HepG2 (cell line): ENCODE measurements at regions not wholly inside any gene's neighbourhood (a gene's known extent, or its start where the extent isn't known, plus 50 kb on each side); places are given as distances from the start of the nearest gene placed in this dataset.

Experiments
- ATM ChIP-seq: fragments of 450-650 bp; IDR thresholded peaks from 2 replicates; pipeline ENCODE4 v1.7.1; 2017; ENCODE audit warnings: mild to moderate bottlenecking, borderline replicate concordance
- CC2D1A ChIP-seq: sonication (generic); formaldehyde crosslinking; IDR thresholded peaks from 2 replicates; pipeline ENCODE4 v1.8.1; 2023; ENCODE audit warnings: mild to moderate bottlenecking, missing genetic modification reagents
- ELF4 ChIP-seq: sonication (generic); formaldehyde crosslinking; IDR thresholded peaks from 2 replicates; pipeline ENCODE4 v1.5.0; 2020; ENCODE audit warnings: missing genetic modification reagents, mild to moderate bottlenecking, moderate library complexity, borderline replicate concordance
- ETV5 ChIP-seq: IDR thresholded peaks from 2 replicates; pipeline ENCODE4 v1.6.1; 2018; ENCODE audit warnings: missing biosample characterization, missing genetic modification reagents, inconsistent platforms, borderline replicate concordance
- GLI4 ChIP-seq: sonication (generic); formaldehyde crosslinking; IDR thresholded peaks from 2 replicates; pipeline ENCODE4 v1.5.1; 2020; ENCODE audit warnings: missing genetic modification reagents, mild to moderate bottlenecking, moderate library complexity, borderline replicate concordance
- KDM5A ChIP-seq: fragments of 200-600 bp; sonication (generic); IDR thresholded peaks from 2 replicates; pipeline ENCODE4 v1.7.0; 2018; ENCODE audit warnings: antibody characterized with exemption, mild to moderate bottlenecking, low read length, borderline replicate concordance
- NAIF1 ChIP-seq: sonication (generic); formaldehyde crosslinking; IDR thresholded peaks from 2 replicates; pipeline ENCODE4 v1.5.0; 2020; ENCODE audit warnings: mild to moderate bottlenecking, missing genetic modification reagents, borderline replicate concordance
- TFE3 ChIP-seq: IDR thresholded peaks from 2 replicates; pipeline ENCODE4 v1.6.1; 2016
- ZBTB40 ChIP-seq, 2 experiments: fragments of 450-650 bp in 1 of 2; sonication (generic) in 1 of 2; formaldehyde crosslinking in 1 of 2; IDR thresholded peaks; 2 replicates each; pipeline versions ENCODE4 v1.6.1 to v1.8.0; 2016 to 2022; ENCODE audit warnings: antibody characterized with exemption in 1 of 2, mild to moderate bottlenecking in 1 of 2, missing genetic modification reagents in 1 of 2
- ZNF576 ChIP-seq: sonication (generic); formaldehyde crosslinking; IDR thresholded peaks from 2 replicates; pipeline ENCODE4 v1.4.0; 2020; ENCODE audit warnings: mild to moderate bottlenecking, missing genetic modification reagents
- ZNF747 ChIP-seq: sonication (generic); formaldehyde crosslinking; IDR thresholded peaks from 2 replicates; pipeline ENCODE4 v1.8.1; 2023; ENCODE audit warnings: missing genetic modification reagents, mild to moderate bottlenecking, borderline replicate concordance
- TF ChIP-seq, protein P1 (sequence below): sonication (generic); formaldehyde crosslinking; IDR thresholded peaks from 2 replicates; pipeline ENCODE4 v1.4.0; 2020; ENCODE audit warnings: mild to moderate bottlenecking, missing genetic modification reagents

GRCh38 chr2:43005245-43005974 lies 213.0 kb upstream of the HAAO start (continued):
- TF ChIP-seq ZBTB40 (IDR thresholded peaks at IDR 0.05) (no peak), ZBTB40 (CRISPR knock-in tag; IDR thresholded peaks at IDR 0.05) (no peak), ELF4 (CRISPR knock-in tag) (no peak), ATM (no peak), CC2D1A (no peak), NAIF1 (CRISPR knock-in tag) (no peak), ZNF747 (CRISPR knock-in tag) (peak; percentile 94; the same call in 1 of the 2 replicates), ZNF576 (no peak), KDM5A (no peak; the same call in 1 of the 2 replicates), TFE3 (CRISPR knock-in tag) (no peak), GLI4 (CRISPR knock-in tag) (no peak), ETV5 (CRISPR knock-in tag) (peak; percentile 70)
- TF ChIP-seq, protein P1, sequence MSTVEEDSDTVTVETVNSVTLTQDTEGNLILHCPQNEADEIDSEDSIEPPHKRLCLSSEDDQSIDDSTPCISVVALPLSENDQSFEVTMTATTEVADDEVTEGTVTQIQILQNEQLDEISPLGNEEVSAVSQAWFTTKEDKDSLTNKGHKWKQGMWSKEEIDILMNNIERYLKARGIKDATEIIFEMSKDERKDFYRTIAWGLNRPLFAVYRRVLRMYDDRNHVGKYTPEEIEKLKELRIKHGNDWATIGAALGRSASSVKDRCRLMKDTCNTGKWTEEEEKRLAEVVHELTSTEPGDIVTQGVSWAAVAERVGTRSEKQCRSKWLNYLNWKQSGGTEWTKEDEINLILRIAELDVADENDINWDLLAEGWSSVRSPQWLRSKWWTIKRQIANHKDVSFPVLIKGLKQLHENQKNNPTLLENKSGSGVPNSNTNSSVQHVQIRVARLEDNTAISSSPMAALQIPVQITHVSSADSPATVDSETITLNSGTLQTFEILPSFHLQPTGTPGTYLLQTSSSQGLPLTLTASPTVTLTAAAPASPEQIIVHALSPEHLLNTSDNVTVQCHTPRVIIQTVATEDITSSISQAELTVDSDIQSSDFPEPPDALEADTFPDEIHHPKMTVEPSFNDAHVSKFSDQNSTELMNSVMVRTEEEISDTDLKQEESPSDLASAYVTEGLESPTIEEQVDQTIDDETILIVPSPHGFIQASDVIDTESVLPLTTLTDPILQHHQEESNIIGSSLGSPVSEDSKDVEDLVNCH (CRISPR knock-in tag), result no peak; the same call in 1 of the 2 replicates
